ENCODE measurements at regions not wholly inside any gene's neighbourhood (a gene's known extent, or its start where the extent isn't known, plus 50 kb on each side); places are given as distances from the start of the nearest gene placed in this dataset.

DNA sequence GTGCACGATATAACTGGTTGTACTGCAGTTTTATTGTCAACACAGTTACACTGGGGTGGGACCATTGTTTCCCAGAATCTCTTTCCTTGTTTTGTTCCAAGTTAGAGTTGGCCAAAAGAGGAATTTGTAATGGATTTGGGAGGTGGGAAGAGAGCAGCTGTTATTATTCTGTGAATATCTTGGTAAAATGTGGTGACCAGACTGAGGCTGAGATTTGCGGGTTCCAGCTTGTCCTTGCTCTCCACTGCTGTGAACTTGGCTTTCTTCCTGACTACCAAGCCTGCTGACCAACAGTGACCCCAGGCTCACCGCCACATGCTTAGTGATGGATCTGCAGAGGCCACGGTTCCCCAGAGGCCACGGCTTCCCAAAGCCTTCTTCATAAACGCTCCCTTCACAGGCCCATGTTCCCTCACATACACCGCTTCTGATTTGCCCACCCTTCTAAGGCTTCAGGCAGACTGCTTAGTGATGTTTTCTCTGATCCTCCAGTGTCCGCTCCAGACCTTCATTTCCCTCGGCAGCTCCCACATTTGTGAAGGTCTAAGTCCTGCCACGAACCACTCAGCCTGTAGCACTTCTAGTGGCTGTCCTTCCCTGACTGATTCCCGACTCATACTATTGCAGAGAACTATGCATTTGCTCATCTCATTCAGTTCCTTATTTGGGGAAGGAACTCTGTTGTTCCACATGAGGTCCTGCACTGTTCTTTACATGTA, 525.5 kb upstream of the RGMA start:
- no peak for DNase-seq

DNA sequence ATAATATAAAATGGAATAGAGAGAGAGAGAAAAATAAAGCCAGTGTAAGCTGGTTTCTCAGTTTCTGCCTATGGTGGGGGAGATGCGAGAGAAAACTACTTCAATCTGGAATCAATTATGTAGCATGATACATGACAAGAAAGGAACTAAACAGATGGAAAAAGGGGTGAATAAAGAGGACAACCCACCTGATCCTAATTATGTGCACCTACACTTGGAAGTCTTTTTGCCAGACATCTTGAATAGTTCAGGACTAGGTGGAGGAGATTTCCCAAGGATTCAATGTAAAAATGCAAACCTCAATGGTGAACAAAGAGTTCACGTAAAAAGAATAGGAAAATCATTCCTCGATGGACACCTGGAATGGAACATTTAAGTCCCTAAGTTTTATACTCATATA, 524.4 kb upstream of the RGMA start:
- no peak for DNase-seq

DNA sequence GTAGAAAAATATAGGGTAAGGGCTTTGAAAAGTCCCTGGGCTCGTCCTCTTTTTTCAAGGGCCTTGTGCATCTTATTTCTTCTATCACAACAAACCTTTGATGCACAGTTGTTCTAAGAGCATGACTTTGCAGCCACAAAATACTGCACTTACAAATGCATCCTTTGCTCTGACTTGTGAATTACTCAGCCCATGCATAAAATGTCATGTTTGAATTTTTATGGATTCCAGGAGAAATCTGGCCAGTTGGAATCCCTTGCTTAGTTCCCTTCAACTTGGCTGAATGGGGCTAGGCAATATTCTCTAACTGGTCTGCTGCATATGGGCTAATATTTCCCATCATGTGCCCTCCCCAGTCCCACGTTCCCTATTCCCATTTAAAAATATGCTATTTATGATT, 523.9 kb upstream of the RGMA start:
- DNase-seq: no peak

DNA sequence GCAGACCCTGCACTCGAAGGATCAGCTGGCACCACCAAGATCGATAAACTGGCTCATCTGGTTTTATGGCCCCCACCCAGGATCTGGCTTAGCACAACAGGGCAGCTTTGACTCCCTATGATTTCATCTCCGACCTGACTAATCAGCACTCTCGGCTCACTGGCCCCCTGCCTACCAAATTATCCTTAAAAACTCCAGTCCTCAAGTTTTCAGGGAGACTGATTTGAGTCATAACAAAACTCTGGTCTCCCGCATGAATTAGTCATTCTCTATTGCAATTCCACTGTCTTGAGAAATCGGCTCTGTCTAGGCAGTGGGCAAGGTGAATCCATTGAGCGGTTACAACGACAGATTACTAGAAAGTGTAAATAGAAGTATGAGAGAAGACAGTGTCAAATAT, 521.9 kb upstream of the RGMA start:
- DNase-seq: no peak

DNA sequence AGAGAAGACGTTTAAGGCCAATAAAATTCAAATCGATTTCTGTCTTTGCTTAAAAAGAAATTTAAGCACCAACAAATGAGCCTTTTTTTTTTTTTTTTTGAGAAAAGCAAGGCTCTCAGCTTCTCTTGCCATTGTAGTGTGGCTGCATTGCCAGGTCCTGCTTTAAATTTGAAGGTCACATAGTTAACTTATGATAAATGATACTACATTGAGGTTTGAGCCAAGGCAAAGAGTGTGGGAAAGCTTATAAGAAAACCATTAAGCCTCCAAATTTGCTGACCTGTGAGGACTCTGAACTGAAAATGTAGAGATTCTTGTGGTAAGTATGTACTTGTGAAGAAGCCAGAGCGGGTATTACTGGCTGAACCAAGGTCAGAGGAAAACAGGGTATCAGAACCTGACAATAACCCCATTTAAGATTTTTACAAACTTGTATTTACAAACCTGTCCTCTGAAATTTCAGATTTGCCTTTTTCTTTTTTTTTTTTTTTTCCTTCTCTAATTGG, 519.7 kb upstream of the RGMA start:
- no peak for DNase-seq

DNA sequence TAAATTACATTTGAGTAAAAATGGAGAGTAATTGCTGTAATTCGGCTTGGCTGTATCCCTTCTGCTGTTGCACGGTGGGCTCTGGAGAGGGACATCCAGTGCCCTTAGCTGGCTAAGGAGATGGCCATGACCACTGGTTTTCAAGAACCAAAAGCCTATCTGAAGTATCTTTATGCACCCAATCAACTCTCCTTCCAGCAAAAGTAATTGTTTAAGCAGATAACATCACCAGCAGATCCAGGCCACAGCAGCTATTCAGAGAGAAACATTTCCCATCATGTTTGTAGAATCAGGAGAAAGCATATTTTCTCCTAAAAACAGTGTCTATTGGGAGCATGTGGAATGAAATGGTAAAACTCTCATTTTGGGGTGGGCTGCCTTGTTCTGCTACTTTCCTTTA, 514.5 kb upstream of the RGMA start:
- no peak for DNase-seq

DNA sequence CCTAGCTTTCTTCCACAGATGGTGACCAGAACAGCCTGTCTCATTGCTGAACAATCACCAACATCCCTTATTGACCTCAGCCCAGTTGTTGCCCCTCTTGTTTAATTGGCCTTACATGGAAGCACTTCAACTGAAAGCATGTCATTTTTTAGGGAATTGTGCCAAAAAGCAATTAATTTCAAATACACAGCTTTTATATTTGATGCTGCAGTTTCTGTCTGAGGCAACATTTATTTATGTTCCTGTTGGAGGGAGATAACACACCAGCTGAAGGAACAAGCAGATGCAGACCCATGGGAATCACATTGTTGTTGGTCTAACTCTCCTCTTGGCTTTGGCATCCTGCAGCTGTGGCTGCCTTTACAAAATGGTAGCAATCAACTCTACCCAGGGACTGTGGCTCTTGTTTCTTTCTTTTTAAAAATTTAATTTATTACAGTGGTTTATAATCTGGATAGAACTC, 498.1 kb upstream of the RGMA start:
- DNase-seq: no peak

DNA sequence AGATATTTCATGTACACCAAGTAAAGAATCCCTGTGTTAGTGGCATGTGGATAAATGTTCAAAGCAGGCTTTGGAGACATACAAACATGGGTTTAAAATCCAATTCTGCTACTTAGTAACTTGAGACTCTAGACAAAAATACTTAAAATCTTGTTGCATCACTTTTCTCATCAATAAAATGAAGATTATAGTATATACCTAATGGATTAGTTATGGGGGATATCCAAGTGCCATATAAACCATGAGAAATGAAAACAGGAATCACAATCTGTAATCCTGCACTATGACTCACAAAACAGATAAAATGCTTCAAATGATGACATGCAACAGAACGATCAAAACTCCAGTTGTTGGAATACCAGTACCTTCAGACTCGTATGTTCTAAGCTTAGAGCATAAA, 496.0 kb upstream of the RGMA start:
- DNase-seq: no peak

DNA sequence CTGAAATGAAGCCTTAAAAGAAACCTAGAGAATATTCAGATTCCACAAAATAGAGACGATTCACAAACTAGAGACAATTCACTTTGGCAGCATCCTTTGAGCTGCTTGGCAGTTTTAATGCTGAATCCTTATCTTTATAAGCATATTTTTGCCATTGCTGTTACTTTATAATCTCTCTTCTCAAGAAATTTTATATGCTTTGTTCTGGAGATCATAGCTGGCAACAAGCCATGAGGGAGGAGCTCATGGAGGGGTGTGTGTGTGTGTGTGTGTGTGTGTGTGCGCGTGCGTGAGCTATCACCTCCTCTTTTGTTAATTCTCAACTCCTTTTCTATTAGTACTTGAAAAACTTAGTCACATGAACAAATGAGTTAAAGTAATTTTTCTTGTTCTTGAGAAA, 495.0 kb upstream of the RGMA start:
- DNase-seq: no peak

DNA sequence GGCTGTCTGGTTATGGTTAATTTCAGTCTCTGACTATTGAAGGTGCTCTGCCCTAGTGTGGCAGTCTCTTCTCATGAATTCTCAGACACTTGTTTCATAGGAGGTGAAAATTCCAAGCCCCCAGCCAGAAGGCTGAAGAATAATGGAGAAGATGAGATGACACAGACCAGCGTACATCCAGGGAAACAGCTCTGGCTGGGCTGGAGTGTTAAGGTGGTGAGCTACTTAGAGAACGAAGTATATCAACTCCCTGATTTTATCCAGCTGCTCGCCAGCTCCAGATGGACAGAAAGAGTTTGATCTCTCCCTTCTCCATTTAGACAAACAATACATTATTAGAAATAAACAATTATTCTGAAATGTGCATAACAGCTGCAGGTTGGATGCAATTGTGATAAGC, 494.5 kb upstream of the RGMA start:
- no peak for DNase-seq

DNA sequence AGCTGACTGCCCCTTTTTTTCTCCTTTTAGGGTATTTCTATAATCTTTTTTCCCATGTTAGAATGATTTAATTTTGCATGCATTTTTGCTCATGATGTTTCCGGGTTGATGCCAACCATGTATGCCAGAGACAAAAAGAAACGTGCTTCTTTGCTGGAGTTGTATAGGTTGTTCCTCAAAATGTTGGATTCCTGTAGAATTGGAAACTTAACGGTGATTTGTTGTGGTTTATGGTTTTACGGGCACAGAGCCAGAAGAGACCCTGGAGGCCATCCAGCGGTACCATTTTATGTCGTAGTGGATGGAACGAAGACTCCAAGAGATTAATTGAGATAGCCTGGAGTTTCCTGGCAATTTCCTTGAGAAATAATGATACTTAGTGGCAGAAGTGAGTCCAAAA, 481.5 kb upstream of the RGMA start:
- DNase-seq: no peak

DNA sequence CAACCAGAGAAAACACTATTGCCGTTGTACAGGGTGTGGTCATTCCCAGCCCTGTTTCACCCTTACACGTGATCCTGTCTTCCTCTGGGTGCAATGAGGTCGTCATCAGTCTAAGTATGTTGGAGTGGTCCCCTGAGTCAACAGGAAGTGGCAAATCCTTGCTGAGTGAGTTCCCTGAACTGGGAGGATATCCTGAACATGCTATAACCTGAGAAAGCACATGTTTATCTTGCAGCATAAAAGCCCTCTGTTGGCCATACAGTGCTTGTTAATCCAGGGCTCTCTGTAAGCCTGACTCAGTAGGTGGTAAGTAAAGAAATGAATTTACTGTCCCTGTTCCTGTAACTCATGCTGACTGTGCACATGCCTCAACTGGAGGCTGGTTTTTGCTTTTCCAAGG, 477.8 kb upstream of the RGMA start:
- DNase-seq: no peak

DNA sequence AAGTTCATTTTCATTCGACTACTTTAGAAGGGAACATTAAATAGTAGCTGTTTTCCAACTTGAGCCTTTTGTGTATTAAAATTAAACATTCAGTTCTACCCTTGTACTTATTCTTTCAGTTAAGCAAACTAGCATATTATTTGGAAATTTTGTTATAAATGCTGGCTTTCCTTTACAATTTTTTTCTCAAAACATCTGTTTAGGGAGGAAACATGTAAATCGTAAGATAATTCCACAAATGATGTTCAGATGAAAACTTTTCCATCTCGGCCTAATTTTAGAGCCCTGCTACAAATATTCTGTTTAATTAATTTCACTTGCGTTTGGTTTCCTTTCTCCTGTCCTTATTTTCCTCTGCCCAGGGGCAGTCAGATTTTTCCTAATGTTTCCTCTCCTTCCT, 476.2 kb upstream of the RGMA start:
- no peak for DNase-seq

DNA sequence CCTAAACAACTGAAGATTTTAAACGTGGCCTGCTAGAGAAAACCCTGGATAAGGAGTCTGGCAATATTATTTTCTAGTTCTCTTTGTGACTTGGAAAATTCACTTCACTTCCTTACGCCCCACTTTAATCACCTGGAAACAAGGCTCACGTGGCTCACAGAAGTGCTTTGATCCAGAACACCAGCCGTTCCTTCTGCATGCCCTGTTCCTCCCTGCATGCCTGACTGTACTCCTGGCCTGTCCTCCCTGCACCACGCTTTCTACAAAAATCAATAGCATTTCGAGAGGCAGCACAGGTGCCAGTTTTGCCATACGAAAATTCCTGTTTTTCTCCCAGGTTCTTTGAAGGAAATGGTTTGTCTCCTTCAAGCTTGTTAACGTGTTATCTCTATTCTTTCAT, 474.2 kb upstream of the RGMA start:
- no peak for DNase-seq

DNA sequence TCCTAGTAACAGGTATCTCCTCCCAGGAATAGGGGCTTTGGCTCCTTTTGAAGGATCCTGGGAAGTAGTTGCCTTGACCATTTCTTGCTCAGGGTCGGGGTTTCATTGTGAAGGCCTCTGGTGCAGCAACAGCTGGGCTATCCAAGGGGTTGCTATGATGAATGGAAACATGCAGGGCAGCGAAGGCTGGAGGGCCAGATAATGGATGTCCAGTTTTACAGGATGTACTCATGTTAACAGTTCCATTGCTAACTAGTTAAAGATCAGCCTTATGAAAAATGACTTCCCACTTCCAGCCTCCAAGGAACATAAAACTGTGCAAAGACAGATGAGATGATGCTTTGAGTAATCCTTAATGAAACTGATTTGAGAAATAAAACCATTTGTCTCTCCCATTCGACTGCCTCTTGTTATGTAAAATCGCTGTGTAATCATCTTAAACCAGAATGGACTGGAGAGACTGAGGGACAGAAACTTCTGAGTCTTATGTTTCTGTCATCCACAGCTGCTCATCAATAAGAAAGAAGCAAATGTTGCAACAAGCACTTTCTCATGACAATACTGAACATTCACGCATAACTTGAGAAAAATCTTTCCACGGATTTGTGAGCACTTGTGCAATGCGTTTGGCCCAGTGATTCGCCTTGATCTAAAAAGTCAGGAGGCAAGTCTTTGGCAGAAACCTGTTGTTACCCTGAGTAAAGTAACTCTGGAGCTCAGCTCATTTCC, 473.5 kb upstream of the RGMA start:
- DNase-seq: no peak

DNA sequence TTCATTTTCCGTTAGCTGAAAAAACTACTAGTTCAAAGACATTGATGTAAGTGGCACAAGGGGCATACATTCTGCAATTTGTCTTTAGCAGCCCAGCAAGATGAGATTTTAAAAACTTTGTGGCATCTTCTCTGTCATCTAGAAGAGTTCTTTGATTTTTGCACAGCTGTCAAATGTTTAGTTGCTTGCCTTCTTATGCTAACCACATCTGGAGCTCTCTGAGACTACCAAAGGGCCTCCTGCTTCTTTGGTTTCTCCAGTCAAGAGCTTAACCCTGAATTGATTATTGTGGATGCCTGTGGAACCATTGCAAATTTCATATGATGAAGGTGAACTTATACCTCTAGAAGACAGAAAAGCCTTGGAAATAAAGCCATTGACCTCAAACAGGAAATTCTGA, 468.7 kb upstream of the RGMA start:
- no peak for DNase-seq

DNA sequence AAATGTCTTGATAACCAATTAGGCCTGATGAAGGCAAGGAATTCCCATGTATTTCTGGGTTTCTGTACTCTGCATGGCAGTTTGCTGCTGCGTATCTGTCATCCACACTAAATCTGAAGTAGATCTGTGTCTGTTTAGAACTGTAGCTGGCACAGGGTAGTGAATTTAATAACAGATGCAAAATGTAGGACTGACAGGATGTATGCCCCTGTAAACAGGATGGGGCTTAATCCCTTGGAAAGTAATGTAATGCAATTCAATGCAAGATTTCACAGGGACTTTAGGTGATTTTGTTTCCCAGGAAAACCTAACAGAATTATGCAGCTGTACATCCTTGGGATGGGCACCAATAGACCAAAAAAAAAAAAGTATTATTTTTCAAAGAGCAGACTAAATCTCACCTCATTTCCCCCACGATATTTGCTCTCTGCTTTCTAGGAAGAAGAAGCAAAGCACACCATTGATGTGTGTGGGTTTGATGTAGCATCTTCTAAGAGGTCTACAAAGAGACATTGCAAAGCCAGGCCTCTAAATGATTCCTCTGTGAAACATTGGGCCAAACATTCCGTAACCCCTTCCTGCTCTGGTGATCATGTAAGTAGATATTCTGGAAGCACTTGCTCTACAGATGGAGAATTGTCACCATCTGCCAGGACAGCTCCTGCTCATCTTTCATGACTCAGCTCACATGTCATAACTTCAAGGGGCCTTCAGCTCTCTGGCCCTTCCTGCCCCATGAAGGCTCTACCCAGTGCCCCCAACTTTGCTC, 464.3 kb upstream of the RGMA start:
- no peak for DNase-seq

DNA sequence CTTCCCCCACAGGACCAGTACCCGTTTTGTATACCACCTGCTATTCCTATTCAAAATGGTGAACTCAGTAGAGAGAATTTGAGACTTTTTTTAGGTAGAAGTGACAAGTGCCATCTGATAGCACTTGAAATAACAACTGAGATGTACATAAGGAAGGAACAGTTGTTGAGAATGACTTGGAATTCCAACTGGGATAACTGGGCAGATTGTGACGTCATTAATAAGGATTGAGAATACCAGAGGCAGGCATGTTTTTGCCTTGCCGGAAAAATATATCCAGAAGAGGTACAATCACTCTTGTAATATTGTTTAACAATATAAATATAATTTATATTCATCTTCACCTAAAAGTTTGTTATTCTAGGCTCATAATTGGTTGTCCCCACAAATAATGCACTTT, 454.1 kb upstream of the RGMA start:
- no peak for DNase-seq

DNA sequence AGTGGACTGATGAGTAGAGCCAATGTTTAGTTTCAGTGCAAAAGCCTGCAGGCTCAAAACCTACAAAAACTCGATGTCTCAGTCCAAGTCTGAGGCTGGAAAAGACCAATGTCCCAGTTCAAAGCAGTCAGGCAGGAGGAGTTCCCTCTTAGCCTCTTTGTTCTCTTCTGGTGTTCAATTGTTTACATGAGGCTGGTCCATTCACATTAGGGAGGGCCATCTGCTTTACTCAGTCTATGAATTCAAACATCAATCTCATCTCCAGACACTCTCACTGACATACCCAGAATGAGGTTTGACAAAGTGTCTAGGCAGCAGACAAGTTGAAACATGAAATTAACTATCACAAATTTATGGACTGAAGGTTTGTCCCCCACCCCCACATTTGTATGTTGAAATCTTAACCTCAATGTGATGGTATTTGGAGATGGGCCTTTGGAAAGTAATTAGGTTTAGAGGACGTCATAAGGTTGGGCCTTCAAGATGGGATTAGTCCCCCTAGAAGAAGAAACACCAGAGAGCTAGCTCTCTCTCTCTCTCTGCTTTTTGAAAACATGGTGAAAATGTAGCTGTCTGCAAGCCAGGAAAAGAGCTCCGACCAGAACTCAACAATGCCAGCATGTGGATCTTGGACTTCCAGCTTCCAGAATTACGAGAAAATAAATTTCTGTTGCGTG, 438.5 kb upstream of the RGMA start:
- no peak for DNase-seq

DNA sequence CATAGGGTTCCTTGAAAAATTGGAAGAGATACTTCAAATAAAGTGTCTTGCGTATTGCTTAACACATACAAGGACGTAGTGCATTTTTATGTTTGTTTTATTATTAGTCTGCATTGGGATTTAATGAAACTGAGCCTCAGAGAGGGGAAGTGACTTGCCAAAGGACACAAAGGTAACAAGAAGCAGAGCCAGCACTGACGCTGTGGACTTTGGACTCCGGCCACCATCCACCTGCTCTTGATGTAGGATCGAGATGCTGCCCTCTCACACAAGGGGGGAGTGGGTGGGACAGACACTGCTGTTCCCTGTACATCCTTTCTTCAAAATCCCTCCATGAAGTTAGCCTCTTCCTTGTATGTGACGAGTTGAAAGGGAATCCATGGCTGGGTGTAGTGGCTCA, 435.4 kb upstream of the RGMA start:
- DNase-seq: no peak

DNA sequence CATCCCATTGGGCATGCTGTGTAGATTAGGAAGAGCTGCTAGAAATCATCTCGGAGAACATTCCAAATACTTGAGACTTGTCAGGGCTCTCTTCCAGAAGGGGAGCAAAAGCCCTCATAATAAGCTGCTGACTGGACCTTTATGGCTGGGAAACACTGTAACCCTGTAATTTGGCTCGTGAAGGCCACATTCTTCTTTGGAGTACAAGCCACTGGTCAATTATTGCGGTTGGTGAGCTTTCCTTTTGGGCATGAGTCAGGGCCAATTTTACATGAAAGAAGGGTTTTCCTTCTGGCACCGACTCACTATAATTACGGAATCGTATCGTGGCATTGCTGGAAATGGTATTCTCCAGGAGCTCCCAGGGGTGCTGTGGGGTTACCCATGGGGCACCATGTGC, 434.5 kb upstream of the RGMA start:
- no peak for DNase-seq

DNA sequence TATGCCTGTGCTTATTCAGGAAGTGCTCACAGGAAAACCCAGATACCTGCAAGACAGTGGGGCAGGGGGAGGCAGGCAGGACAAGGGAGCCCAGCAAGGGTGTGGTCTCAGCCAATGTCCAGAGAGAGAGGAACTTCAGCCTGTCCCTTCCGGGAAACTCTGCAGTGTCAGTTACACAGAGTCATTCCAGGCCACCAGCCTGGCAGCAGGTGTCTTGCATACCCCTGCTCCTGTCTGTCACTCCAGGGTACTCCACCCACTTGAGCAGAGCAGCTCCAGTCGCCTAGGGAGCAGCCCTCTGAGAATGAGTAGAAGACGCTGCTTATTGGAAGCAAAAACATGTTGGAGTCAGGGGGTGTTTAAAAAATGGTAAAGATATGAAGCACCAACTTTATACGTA, 431.2 kb upstream of the RGMA start:
- no peak for DNase-seq

DNA sequence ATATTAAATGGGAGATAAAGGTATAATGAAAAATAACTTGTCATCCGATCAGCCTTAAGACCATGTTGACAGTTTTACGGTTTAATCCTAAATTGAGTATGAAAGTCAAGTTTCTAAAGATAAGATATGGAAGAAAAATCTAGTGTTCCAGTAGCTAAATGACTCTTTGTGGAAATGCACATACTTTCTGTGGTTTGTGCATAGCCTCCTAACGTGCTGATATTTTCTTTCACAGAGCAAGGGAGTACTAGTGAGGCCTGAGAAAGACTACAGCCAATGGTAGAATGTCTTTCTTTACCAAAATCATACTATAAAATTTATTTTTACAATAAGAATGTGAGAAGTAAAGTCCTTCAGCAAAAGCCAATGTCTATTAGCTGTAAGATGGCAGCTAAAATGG, 430.6 kb upstream of the RGMA start:
- no peak for DNase-seq

Measured in CD4-positive, alpha-beta T cell treated with Interleukin-17A for 1 hour (primary cell).